ENCODE measurements at regions not wholly inside any gene's neighbourhood (a gene's known extent, or its start where the extent isn't known, plus 50 kb on each side); places are given as distances from the start of the nearest gene placed in this dataset.

DNA sequence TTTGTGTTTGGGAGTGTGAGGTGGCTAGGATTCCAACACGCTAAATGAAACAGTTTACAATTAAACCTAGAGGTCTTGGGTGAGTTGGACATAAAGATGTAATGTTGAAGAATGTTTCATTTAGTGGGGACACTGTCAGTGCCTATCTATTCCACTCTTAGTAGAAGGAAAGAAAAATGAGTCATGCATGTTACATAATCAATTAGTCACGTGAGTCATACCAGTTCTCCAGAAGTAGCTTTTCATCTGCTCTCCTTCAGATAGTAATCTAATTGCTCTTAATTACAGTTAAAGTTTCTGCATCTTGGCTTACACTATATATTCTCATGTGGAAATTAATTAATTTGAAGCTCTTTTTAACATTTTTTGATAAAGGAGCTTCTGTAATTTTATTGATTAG is 115.7 kb upstream of the P2RY1 start:
- no peak for DNase-seq (ENCODE audit: low spot score)

DNA sequence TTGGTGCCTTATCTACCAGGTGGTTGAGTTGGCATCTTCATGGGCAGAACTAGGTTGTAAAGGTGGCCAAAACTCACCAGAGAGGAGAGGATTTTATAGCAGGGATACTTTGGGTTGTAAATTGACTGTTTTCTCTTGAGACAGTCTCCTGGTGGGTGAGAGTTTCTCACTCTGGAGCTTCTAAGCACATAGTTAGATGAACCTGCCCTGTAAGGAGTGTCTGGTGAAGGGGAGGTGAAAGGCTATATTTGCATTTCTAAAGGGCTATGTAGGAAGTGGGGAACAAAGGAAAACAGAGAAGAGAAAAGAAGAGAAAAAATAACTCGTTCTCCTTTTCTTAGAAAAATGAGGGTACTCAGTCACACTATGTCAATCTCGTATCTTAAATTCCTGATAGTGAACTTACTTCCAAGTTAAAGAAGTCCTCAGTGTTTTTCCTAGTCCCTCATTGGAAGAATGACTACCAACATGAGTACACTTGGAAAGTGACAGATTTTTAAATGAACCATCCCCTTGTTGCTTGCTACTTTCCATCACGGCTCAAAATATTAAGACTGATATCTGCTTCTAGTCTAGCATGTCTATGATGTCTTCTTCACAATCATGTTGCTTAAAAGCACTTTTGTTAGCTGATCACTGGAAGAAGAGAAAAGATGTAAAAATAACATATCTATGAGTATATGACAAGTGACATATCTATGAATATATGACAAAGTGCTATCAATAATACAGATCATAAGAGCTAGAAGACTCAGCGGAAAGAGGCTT is 113.8 kb upstream of the P2RY1 start:
- no peak for DNase-seq (ENCODE audit: low spot score)

DNA sequence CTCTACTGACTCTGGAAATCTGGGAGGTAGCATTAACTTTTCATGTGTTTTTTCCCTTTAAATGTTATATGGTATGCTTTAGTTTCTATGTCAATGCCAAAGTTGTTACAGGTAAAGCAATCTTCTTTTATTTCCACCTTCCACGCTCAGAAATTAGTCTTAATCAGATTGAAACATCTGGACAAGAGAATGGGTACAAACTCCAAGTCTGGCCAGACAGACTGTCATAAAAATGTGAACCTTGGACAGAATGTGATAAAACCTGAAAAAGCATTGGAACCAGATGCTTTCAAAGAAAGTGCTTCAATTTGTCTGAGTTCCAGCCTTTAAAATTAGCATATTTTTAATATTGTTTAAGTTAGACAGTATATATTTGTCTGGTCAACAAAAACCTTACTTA is 110.7 kb upstream of the P2RY1 start:
- no peak for DNase-seq (ENCODE audit: low spot score)

DNA sequence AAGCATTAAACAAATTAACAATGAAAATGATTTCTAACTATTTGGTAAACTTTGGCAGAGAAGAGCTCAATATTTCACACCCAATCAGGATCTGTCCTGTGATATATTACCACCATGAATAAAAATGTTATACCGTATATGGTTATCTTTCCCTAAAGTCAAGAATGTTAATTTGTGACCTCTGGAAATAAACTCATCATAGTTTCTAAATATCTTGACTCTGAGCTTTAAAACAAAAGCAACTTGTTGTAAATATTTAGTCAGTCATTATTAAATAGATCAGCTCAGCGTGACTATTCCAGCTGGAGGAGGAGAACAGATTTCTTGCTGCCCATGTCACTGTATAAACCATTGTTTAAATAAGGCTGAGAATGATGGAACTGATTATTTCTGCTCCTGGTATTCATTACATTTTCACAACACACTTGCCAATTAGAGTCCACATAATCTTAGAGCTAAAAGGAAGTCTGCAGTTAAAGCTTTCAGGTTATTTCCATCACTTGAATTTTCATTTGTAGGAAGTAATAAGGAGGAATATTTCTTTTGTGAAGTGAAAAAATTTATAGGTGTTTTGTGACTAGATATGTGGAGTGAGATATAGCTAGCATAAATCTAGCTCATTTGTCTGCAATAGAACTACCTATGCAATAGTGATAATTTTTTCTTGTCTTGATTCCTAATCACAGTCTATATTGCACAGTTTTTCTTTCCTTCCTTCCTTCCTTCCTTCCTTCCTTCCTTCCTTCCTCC is 106.5 kb upstream of the P2RY1 start:
- no peak for DNase-seq (ENCODE audit: low spot score)

DNA sequence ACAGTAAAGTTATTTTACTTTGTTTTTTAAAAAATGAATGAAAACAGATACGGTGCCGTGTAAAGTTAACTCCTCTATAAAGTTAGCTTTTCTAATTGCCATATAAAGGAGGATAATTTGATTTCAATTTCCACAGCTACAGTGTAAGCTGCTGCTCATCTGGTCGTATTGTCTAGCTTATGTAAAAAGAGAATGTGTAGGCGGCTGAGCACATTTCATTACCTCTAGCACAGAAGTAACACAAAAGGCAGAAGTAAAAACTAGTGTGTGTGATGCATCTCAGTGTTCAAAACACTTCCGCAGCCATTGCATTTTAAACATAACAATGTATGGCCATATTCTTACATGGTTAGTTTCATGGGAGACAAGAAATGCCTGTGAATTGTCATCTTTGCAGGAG is 105.0 kb upstream of the P2RY1 start:
- DNase-seq (ENCODE audit: low spot score): no peak

DNA sequence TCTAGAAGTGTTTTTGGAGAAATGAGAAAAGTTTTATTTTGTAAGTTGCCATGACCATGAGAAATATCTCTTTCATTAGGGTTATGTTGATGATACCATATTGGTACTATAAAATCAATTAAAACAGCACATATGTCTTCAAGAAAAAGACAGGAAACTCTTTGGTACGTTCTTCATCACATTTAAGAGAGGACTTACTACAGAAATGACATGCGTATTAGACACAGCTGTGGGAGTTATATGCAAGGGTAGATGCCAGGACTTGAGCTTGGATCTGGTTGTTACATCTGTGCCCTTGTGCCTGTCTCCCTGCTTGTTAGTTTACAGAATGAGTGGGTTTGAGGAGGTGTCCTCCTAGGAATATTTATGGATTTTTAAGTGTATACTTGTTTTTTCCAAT is 103.4 kb upstream of the P2RY1 start:
- no peak for DNase-seq (ENCODE audit: low spot score)

DNA sequence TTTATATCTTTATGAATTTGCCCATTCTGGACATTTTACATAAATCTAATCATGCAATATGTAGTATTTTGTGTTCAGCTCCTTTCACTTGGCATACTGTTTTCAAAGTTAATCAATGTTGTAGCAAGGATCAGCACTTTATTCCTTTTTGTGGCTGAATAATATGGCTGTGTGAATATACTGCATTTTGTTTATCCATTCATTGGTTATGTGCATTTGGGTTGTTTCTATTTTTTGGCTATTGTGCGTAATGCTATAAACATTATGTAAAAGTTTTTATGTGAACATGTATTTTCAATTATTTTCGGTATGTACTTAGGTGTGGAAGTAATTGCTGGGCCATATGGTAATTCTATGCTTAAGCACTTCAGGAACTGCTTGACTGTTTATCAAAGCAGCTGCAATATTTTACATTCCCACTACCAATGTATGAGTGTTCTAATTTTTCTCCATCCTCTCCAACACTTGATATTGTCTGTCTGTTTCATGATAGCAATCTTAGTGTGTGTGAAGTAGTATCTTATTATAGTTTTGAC is 101.3 kb upstream of the P2RY1 start:
- DNase-seq (ENCODE audit: low spot score): no peak

DNA sequence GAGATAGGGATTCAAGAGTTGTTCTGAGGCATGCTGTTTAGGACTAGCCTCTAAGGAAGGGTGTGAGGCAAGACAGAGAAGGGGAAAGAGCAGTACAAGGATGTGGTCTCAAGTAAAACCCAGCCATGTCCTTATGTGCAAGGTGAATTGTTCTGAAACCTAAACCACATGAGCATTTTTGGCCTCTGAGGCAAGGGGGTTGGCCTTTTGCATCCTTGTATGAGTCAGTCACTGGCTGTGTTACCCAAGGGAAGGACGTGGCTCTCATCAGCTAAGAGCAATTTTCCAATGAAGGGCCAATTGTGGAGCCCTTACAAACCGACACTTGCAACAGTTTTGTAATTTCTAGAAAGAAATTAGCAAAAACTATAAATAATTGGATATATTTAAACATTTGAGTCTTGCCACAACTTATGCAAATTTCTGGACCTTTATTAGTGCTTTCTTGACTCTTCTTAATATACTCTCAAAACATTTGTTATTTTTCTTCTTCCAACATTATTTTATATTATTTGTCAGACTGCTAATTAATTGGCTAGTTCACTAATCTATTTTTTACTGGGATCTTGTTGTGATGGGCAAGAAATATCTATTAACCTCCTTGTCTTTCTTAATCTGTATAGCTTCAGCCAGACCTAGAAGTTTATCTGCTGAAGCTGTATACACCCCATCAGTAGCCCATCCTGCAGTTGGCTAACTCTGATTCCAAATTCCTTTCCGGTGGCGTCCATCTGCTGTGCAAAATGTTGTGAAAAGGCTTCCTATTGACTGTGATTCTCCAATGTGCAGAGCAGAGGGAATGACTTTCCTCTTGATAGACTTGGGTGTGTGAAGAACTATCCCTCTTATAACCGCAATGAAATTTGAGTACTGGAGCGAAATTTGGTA is 97.7 kb upstream of the P2RY1 start:
- no peak for DNase-seq (ENCODE audit: low spot score)

DNA sequence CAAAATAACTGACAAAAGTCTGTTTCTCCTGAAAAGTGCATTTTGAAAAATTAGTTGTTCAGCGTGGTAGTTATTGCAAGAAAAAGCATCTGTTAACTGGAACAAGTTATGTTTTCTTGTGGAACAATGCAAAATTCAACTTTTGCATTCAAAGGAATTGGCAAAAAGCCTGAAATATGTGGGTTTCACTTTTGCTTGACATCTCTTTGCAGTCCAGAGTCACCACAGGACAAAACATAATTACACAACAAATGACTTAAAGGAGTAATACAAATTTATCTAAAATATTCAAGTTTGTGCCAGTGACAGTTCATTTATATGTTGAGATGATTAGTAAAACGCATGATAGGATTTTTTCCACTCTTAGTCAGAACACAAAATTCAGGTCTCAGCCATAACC is 96.3 kb upstream of the P2RY1 start:
- DNase-seq (ENCODE audit: low spot score): no peak

DNA sequence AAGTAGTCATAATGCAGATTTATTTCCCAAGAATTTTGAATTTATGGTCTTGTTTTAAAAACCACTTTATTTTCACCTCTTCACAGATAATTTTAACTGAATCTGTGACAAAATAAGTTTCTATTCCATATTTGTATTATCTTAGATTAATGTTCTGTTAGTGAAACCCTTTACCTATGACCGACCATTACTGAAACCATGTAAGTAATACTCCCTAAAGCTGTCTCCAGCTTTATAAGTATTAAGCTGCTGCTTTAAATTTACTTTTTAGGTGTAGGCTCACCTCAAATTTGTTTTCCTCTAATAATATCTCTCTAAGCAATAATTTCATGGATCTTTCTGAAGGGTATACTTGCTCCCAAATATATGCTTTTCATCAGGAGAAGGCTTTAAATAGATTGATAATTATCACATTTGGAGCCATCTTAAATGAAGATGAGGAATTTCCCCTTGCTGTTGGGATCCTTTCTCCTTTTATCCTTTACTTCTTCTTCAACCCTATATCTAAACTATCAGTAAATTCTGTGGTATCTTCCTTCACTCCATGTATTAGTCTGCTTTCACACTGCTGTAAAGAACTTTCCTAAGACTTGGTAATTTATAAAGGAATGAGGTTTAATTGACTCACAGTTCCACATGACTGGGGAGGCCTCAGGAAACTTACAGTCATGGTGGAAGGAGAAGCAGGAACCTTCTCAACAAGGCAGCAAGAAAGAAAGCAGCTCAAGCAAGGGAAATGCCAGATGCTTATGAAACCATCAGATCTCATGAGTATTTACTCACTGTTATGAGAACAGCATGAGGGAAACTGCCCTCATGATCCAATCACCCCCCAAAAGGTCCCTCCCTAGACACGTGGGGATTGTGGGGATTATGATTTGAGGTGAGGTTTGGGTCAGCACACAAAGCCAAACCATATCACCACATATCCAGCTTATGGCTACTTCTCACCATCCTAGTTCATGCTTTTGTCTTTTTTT is 92.3 kb upstream of the P2RY1 start:
- DNase-seq (ENCODE audit: low spot score): no peak

DNA sequence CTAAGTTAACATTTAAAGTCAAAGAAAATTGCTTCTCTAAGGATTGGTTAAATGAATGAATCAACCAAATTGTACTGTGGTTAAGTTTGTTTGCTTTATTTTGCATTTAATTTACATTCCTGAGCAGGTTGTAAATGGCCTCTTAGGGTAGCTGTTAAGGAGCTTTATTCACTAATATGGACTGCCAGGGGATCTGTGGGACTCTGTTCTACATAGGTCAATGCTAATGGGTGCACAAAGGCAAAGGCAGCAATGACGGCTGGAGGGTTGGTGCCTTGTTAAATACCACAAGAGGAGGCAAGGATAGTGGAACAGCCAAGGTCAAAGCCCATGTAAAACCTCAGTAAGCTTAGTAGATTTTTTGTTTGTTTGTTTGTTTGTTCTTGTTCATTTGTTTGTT is 89.3 kb upstream of the P2RY1 start:
- DNase-seq (ENCODE audit: low spot score): no peak

DNA sequence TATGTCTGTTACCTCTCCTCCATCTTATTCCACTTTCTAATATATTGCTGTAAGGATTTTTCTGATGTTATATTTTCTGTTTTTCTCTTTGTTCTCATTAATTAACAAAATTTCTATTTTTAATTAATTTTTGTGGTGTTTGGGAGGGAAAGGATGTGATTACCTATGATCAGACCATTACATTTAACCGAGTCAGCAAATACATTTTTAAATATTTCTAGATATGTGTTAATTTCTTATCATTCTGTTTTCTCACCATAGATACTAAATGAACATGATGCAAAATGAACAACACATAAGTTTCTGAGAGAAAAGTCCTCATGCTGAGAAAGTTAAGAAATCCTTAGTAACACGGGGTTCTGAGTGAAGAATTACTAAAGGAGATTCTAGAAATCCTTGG is 80.6 kb upstream of the P2RY1 start:
- no peak for DNase-seq (ENCODE audit: low spot score)

DNA sequence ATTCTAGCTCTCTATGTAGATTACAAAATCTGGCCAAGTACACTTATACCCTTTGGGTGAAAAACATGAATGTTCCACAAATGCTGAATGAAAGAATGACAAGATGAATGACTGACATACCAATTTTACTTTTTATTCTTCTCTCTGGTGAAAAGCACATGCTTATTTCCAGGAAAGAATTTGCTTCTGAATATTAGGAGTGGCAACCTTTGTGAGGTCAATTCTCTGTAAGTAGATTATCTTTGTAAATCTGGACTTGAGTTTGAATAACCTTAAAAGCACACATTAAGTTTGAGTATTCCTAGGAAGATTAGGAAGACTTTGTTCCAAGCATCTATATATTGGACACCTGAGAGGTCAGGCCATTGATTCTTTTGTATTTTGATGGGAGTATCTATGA is 78.1 kb upstream of the P2RY1 start:
- DNase-seq (ENCODE audit: low spot score): no peak

DNA sequence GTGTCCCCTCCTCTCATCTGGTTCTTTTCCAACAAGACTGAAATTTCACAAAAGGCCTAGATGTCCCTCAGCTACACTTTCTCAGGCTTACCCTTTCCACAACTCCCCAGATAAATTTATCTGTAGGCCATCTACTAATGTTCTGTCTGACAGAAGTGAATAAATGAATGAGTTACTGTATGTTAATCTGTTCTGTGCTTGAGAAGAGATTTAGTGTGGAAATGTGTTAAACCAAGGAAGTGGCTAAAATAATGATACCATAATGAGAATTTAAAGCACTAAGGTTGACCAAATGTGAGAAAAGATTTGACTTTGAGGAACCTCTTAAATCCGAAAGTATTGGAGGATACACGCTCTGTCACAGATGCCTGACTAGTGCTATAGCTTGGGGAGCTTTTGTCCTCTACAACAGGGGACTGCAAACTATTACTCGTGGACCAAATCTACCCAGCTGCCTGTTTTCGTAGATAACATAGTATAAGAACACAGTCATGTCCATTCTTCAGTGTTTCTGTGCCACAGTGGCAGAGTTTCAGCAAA is 74.8 kb upstream of the P2RY1 start:
- no peak for DNase-seq (ENCODE audit: low spot score)

DNA sequence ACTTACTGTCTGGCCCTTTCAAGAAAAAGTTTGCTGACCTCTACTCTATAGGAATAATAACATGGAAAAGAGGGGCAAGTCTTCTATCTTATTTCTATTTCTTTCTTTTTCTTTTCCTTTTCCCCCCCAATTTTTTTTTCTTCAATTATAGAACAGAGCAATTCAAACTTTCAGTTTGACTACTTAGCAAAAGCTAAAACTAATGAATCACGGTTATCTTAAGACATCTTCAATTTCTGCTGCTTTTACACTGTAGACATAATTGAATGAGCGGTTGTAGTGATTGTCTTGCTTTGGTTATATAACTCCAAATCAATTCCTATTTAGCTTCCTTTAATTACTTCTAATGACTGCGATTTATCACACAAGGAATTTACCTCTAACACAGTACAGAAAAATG is 74.3 kb upstream of the P2RY1 start:
- DNase-seq (ENCODE audit: low spot score): no peak

DNA sequence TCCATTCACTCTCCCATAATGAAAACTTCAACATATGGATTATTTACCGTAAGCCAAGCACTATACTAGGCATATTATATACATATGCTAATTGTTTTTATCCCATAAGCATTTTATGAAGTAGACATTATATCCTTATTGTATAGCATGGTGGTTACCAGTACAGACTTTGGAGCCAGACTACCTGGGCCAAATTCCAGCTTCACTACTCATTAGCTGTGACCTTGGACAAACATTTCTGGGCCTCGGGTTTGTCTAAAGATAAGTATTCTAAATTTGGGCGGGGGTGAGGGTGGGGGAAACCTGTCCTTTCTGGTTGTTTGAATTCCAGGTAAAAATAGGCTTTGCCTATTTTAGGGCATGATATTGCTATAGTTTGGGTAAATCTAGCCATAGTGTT is 66.5 kb upstream of the P2RY1 start:
- no peak for DNase-seq (ENCODE audit: low spot score)

DNA sequence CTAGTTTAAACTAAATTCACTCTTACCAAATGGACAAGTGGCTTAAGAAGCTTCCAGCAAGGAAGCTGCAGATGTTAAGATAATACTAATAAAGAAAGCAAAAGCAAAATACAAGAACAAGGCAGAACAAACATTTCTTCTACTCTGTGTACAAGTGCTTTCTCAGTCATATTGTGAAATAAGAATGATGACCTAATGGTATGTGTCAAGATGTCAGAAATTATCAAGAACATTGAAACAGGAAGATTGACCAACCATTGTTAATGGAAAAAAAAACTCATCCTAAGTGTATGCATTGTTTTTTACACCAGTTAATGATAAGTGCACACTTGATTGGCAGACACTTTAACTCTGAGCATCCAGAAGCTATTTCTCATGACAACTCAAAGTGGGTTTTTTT is 65.4 kb upstream of the P2RY1 start:
- DNase-seq (ENCODE audit: low spot score): no peak

DNA sequence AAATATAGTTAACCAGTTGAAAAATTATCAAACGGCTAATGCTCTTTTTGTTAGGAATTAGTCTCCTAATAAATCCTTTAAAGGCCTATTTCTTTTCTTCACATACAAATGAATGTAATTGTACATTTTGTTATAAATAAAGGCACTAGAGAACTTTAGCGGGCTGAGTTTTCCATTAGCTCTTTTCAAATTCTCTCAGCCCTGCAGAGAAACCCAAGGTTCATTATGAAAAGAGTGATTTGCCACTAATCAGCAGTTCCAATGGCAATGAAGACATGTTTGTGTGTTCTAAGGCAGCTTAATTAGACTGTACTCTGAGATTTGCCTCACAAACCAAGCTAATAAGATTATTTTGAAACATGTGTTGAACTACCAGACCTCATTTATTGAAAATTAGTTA is 64.6 kb upstream of the P2RY1 start:
- DNase-seq (ENCODE audit: low spot score): no peak

DNA sequence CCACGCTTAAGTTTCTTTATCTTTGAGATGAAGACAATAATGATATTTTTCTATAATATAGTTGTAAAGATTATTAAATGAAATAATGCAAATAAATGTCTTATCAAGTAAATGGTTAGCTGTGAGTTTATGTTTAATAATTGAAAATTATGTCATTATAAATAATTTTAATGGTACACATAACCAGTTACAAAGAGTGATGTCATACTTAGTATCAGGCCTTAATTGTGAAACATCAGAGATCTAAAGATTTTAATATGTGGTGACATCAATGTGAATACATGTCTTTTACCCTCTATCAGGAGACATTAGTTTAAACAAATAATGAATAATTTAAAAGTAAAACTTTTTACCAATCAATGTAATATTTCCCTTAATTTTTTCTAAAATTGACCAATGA is 63.8 kb upstream of the P2RY1 start:
- no peak for DNase-seq (ENCODE audit: low spot score)

DNA sequence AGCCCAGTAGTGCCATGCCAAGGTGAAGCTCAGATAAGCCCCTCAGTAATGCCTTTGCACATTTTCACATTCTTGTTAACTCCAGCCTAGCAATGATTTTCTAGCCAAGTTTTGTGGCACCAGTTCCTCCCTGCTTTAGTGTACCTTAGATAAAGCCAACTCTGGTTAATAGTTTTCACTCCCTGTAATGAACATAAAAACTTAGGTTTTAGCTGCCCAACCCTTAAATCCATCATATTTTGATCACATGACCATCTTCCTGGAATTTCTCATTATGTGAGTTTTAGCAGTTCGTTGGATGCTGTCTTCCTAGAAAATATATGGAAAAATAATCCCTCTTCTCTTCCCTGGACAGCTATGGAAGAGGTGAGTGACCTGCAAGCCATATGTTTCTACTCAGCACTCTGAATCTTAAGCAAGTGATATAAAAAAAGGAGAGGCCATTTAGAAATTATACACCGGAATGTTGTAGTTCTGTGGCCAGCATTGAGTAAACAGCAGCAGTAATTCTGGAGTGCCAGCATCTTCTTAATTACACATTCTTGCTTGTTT is 62.2 kb upstream of the P2RY1 start:
- no peak for DNase-seq (ENCODE audit: low spot score)

DNA sequence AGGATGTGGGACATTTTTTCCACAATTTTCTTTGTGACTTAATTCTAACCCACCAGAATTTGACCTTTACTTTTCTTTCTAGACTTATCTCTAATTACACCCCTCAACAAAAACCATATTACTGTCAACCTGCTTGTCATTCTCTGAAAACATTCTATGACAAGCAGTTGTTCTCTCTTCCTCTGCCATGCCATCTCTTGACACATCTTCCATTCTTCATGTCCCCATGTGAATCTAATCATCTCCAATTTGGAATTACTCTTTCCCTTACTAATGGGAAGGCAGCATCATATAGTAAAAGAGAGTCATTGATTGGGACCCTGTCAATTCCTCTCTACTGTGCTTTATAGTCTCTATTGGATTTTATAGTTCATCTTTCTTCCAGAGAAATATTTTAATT is 61.3 kb upstream of the P2RY1 start:
- no peak for DNase-seq (ENCODE audit: low spot score)

Measured in ureter (tissue), 1 donor.